CD4-positive, alpha-beta T cell treated with Interferon alpha-2 for 1 hour (primary cell): ENCODE measurements at regions not wholly inside any gene's neighbourhood (a gene's known extent, or its start where the extent isn't known, plus 50 kb on each side); places are given as distances from the start of the nearest gene placed in this dataset.

ENCODE experiments used
- DNase-seq, 2 donors: peaks; one replicate each; pipeline ENCODE4 v3.0.0-alpha.2; 2020 to 2022

GRCh38 chr15:63434576-63435186, 53.0 kb upstream of the CA12 start:
- DNase-seq, result no peak

DNA sequence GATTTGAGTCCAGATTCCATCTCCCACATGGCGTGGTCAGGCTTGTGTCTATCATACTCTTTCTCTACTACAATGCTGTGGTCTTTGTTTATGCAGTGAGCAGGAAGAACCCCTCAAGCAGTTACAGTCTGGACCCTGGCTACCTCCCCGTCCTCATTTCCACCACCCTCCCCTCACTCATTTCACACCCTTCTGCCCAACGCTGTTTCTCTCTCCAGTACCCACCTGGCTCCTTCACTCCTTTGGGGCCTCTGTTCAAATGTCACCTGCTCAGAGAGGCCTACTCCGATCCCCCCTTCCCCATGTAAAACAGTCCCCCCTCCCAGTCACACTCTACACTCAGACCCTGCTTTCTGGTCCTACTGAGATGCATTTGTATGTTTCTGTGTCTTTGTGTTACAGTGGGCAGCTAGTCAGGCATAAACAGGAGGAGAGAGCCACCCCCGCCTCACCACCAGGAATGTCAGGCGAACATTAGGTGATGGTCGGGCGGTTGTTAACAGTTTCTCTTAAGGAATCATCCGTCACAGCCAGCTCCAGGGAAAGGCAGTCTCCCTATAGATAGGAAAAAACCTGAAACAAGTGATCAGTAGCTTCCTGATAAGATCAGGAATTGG, 53.7 kb upstream of the CA12 start:
- DNase-seq, result no peak

- no peak for DNase-seq
Measured at GRCh38 chr15:63436341-63436740, 54.7 kb upstream of the CA12 start.

DNA sequence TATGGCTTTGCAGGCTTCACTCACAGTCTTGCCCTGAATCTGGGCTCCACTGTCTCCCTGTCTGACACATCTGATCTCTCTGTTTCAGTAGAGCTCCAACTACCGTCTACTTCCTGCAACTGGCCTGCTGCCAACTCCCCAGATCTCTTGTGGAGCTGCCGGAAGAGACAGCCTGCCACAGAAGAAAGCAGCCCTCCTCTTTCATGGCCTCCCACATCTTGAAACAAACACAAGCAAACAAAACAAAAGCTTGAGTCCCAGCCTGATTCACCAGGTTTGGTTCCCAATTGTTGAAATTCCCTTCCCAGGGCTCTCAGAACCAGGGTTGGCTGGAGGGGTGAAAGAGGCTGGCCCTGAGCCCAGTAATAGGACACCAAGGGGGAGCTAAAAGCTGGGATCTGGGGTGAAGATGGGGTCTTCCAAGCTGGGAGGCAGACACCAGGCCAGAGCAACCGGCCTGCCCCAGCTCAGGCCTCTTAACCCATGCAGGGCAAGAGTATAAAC, 55.3 kb upstream of the CA12 start:
- peak; percentile 70 to 74 for DNase-seq

DNA sequence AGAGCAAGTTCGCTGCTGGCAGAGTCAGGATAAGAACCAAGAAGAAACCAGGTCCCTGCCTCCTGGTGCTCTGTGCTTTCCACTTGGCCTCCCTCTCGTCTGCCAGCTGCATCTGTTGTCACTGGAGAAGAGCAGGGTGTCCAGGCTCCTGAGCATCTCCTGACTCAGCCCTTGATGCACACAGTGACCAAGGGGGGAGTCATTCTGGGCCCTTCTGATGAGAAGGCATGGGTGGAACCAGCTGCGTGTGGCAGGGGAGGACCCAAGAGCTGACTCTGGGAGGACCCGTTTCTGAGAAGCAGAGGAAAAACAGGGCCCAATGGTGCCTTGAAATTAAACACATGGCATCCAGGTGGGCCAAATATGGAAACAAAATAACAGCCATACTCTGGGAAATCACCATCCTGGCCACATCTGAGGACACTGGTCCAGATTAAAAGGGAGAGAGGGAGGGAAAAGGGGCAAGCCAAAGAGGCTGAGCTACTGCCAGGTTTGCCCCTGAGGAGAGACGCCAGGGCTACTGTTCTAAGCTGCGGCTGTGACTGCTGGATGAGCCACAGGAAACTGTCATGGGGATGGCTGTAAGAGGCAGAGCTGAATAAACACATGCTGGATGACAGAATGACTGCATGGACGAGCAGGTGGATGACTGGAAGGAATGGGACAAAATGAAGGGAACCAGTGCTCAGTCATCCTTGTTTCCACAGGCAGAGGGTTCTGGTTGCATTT, 58.1 kb upstream of the CA12 start:
- peak in 1 of 2 donors; percentile 12 for DNase-seq

DNA sequence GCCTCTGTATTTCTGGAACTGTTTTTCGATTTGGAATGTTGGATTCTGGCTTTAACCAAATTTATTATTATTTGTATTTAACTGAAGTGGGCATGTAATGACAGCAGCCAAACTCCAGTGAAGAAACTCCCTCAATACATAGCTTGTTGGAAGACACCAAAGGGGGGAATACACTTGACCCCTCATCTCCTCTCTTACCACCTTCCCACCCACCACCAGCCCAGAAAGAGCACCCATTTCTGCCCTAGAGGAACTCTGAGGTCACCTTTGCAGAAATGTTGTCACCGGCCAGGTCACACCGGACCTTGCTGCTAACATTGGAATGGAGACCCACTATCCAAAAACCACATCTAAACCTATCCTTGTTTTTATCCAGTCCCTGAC, 58.6 kb upstream of the CA12 start:
- no peak for DNase-seq

DNA sequence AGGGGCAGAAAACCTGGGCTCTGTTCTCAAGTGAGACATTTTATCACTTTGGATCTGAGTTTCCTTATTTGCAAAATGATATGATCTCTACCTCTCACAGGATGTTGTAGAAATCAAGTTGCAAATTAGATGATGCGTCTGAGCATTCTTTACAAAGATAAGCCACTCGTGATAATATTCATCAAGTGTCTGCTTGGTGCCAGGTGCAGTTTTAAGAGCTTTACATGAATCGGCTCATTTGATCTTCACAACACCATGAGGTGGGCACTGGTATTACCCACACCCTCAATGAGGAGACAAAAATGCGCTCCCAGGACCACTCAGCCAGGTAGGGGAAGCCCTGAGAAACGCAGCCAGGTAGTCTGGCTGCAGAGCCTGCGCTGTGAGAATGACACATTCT, 59.1 kb upstream of the CA12 start:
- peak in 1 of 2 donors; percentile 11 for DNase-seq

DNA sequence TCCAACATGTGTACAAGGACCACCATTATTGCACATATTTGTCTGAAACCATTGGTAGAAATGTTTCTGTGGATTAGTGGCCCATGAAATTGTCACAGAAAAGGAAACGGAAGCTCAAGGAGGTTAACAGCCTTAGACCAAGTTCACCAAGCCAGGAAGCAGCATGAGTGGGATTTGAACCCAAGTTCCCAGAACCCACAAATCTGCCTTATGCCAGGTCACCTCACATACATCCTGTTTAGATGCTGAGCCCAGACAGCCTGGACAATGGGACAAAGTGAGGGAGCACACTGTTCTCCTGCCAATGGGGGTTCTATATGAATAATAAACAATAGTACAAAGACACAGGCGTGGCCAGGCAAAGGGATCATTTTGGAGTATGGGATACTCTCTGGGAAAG, 59.6 kb upstream of the CA12 start:
- no peak for DNase-seq

DNA sequence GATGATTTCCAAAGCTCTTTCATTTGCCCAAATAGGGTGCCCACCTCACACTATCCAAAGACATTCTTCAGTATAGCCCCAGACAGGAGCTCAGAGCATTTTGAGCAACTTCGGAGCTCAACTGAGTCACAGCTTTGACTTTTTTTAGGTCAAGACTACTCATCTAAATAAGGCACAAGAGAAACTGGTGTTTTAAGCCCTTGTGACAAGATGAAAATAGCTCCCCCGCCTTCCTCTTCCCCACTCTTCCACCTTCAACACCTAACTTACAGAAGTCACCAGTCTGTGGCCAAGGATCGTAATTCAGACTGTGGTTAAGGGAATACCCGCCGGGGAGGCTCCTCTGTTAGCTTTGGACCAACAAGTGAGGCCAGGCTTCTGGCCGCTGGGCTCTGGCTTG, 60.4 kb upstream of the CA12 start:
- no peak for DNase-seq

GRCh38 chr15:63444611-63445010, 59.8 kb upstream of the USP3 start:
- no peak for DNase-seq

- DNase-seq, result peak; percentile 61 to 66
Measured at GRCh38 chr15:63446255-63446654, 58.1 kb upstream of the USP3 start.

- no peak for DNase-seq
Measured at GRCh38 chr15:63447017-63447676, 57.2 kb upstream of the USP3 start.

DNA sequence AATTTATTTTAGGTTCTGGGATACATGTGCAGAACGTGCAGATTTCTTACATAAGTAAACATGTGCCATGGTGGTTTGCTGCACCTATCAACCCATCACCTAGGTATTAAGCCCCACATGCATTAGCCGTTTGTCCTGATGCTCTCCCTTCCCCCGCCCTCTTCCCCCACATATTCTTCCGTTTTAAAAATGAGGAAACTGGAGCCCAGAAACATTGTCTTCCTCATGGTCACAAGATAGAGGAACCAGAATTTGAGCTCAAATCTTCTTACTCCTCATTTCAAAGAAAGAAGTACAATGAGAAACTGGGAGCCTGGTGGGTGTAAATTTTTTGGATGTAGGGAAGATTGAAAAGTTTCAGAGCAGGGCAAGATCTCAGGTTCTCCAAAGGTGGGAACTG, 56.1 kb upstream of the USP3 start:
- DNase-seq, result no peak

GRCh38 chr15:63448872-63449555, 55.4 kb upstream of the USP3 start:
- DNase-seq, result peak in 1 of 2 donors; percentile 49

DNA sequence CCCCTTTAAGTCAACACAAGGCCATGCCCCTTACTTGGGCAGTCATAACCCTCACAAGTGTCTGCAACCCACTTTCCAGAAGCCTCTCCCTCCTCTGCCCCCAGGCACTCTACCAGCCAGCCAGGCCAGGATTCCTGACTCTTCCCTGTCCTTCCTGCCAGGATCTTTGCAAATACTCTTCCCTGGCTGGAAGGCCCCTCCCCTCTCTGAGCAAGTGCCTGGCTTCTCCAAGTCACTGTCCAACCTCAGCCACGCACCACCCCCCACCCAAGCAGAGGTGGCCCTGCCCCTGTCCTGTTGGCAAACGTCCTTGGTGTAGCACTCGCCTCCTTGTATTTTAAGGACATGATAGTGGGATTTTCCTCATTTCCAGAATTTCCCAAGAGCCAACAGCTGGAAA, 54.7 kb upstream of the USP3 start:
- DNase-seq, result no peak

- DNase-seq, result no peak
Measured at GRCh38 chr15:63450884-63451225, 53.5 kb upstream of the USP3 start.

DNA sequence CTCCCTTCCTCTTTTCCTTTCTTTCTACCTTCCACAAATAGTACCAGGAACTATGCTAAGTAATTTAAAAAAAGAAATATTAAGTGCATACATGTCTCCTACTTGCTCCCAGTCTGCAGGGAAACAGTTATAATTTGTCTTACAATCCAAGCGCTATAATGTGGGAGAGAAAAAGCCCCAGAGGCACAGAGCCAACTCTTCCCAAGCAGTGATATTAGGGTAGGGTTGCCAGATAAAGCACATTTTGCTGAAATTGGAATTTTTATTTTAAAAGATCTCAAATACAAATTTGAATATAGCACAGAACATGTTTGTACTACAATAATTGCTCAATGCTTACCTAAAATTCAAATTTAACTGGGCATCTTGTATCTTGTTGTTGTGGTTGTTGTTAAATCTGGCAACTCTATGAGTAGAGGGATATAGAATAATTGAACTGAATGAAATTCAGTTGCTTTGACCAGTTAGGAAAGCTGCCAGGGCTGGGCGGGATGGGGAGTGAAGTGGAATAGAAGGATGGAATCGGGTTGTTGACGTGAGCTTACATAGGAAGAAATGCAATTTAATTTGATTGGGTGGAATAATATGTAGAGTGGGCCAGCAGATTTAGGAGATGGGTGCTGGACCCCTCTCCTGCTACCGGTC, 52.6 kb upstream of the USP3 start:
- no peak for DNase-seq

DNA sequence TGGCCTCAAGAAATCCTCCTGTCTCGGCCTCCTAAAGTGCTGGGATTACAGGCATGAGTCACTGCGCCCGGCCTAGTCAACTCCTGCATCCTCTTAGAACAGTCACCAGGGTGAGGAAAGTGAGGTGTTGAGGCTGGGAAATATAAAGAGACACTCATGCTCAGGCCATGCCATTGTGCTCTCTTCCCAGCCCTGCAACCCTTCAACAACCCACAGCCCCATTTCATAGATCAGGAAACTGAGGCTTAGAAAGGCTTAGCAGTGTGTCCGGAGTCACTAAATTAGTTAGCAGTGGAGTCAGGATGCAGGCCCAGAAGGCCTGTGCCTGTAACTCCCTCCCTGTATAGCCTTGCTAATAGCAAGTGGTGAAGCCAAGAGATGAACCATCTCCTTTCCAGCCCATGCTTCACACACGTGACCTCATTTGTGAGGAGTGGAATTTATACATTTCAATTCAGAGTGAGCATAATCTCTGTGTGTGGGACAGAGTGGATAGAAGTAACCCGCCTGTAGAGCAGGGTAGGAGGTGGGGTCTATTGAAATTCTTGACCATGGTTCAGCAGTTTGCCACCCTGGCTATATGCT, 51.7 kb upstream of the USP3 start:
- DNase-seq, result no peak

- no peak for DNase-seq
Measured at GRCh38 chr15:63453186-63453905, 51.0 kb upstream of the USP3 start.

GRCh38 chr15:63454503-63455211, 49.7 kb upstream of the USP3 start:
- DNase-seq, result no peak
